ENCODE measurements at regions not wholly inside any gene's neighbourhood (a gene's known extent, or its start where the extent isn't known, plus 50 kb on each side); places are given as distances from the start of the nearest gene placed in this dataset.

GRCh38 chr3:73719413-73719851 is 94.7 kb upstream of the PDZRN3 start:
- no peak for TF ChIP-seq CTCF (IDR thresholded peaks at IDR 0.05; ENCODE audit: borderline replicate concordance)
- Histone ChIP-seq H3K9me3 (replicated peaks) (peaks cover 10% of the 10 kb centered on the region), H3K4me3 (no peak overlapping the region), H3K4me1 (no peaks in the 10 kb centered on the region), H3K27ac (replicated peaks) (no peak overlapping the region), H3K27me3 (ENCODE audit: low read depth) (no peaks in the 10 kb centered on the region), H3K36me3 (no peaks in the 10 kb centered on the region)
- intact Hi-C loops (cut with micrococcal nuclease) = no loop called here
- no peak for DNase-seq

- H3K27ac ChIP-seq (replicated peaks) = no peak overlapping the region
- H3K4me1 ChIP-seq = no peaks in the 10 kb centered on the region
- no peak for TF ChIP-seq CTCF (IDR thresholded peaks at IDR 0.05; ENCODE audit: borderline replicate concordance)
- H3K27me3 ChIP-seq (ENCODE audit: low read depth) = no peaks in the 10 kb centered on the region
- no peaks in the 10 kb centered on the region for H3K36me3 ChIP-seq
- intact Hi-C loops (cut with micrococcal nuclease) = no loop called here
- H3K4me3 ChIP-seq = no peak overlapping the region
- DNase-seq = no peak
- peaks cover 10% of the 10 kb centered on the region for H3K9me3 ChIP-seq (replicated peaks)
These were observed 93.8 kb upstream of the PDZRN3 start for GRCh38 chr3:73718326-73719110.

DNA sequence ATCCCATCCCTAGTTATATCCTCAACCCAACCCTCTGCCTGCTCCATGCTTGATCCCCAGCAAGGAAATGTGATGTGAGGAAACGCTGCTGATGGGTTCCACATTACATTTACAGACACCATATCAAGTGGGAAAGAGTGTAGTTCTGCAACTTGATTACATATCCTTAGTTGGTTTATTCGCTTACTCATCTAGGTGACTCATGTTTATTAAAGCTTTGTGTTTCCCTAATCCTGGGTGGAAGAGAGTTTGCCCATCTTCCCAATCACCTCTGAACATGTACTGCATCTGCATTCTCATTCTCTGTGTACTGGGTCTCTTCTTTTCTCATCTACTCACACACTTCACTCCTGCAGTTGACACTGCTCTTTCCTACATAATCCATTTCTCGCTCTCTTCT is 91.7 kb upstream of the PDZRN3 start:
- Histone ChIP-seq H3K27ac (replicated peaks) (no peak overlapping the region), H3K9me3 (replicated peaks) (peaks cover 10% of the 10 kb centered on the region), H3K36me3 (no peaks in the 10 kb centered on the region), H3K4me3 (no peak overlapping the region), H3K27me3 (ENCODE audit: low read depth) (no peaks in the 10 kb centered on the region), H3K4me1 (no peaks in the 10 kb centered on the region)
- TF ChIP-seq CTCF (IDR thresholded peaks at IDR 0.05; ENCODE audit: borderline replicate concordance) = no peak
- DNase-seq = no peak
- intact Hi-C loops (cut with micrococcal nuclease) = no loop called here

DNA sequence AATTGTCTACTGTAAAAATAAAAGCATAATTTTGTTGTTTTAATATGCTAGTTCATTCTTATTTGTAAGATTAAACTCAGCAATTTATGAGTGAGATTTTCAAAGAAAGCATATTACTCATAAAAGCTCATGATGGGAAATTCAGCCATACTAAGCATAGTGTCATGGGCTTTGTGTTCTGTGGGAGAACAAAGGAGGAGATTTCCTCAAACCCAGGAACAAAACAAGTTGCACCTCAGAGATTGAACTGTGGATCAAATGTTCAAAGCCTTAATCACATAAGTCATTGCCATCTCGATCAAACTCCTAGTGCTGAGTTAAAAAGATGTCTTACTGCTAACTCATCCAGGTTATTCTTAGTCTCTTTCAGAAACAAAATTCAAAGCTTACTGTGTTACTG is 85.6 kb upstream of the PDZRN3 start:
- no peaks in the 10 kb centered on the region for H3K9me3 ChIP-seq (replicated peaks)
- intact Hi-C loops (cut with micrococcal nuclease) = no loop called here

GRCh38 chr3:73709712-73710111 is 85.0 kb upstream of the PDZRN3 start:
- intact Hi-C loops (cut with micrococcal nuclease) = no loop called here
- H3K36me3 ChIP-seq = no peaks in the 10 kb centered on the region
- no peaks in the 10 kb centered on the region for H3K4me1 ChIP-seq
- no peak for TF ChIP-seq CTCF (IDR thresholded peaks at IDR 0.05; ENCODE audit: borderline replicate concordance)
- no peaks in the 10 kb centered on the region for H3K9me3 ChIP-seq (replicated peaks)
- no peak for DNase-seq
- no peak overlapping the region for H3K4me3 ChIP-seq
- H3K27ac ChIP-seq (replicated peaks) = no peak overlapping the region
- no peaks in the 10 kb centered on the region for H3K27me3 ChIP-seq (ENCODE audit: low read depth)

More for the DNA sequence above, 85.6 kb upstream of the PDZRN3 start:
- no peak for DNase-seq
- TF ChIP-seq CTCF (IDR thresholded peaks at IDR 0.05; ENCODE audit: borderline replicate concordance) = no peak
- H3K4me3 ChIP-seq = no peak overlapping the region
- H3K27me3 ChIP-seq (ENCODE audit: low read depth) = no peaks in the 10 kb centered on the region
- H3K36me3 ChIP-seq = no peaks in the 10 kb centered on the region
- H3K4me1 ChIP-seq = no peaks in the 10 kb centered on the region
- no peak overlapping the region for H3K27ac ChIP-seq (replicated peaks)

Measured in left ventricle myocardium inferior (tissue), 1 donor.